ENCODE measurements at regions not wholly inside any gene's neighbourhood (a gene's known extent, or its start where the extent isn't known, plus 50 kb on each side); places are given as distances from the start of the nearest gene placed in this dataset.

GRCh38 chr21:35969281-35969680, 91.0 kb downstream of the SETD4 start:
- H3K4me3 ChIP-seq = no peak overlapping the region
- H3K27me3 ChIP-seq (replicated peaks in 1 of 7) = peaks cover 0 to 10% (median 0%) of the 10 kb centered on the region in 7 donors
- intact Hi-C loops (cut with DNase I; ENCODE audit: low total_unique reads) = no loop called here
- no peak for DNase-seq
- H3K36me3 ChIP-seq = no peaks in the 10 kb centered on the region
- WGBS, 5 donors = 47 to 95% (median 91%) methylated on average over 6 of the region's 6 CpGs
- no peak overlapping the region for H3K27ac ChIP-seq
- H3K9me3 ChIP-seq = no peaks in the 10 kb centered on the region
- no peaks in the 10 kb centered on the region for H3K4me1 ChIP-seq
- TF ChIP-seq POLR2A (IDR thresholded peaks at IDR 0.05) = no peak
- TF ChIP-seq POLR2AphosphoS5 (IDR thresholded peaks at IDR 0.05) = no peak
- no peak for TF ChIP-seq CTCF (IDR thresholded peaks at IDR 0.05 in 8 of 11, conservative IDR thresholded peaks at IDR 0.05 in 3 of 11)

- Histone ChIP-seq H3K27ac (no peak overlapping the region), H3K36me3 (no peaks in the 10 kb centered on the region), H3K4me3 (no peak overlapping the region), H3K9me3 (no peaks in the 10 kb centered on the region), H3K4me1 (no peaks in the 10 kb centered on the region), H3K27me3 (replicated peaks in 1 of 7) (peaks cover 0 to 6% (median 0%) of the 10 kb centered on the region in 7 donors)
- no peak for DNase-seq
- WGBS, 5 donors = 85 to 93% (median 90%) methylated on average over 3 of the region's 3 CpGs
- intact Hi-C loops (cut with DNase I; ENCODE audit: low total_unique reads) = no loop called here
- TF ChIP-seq CTCF (IDR thresholded peaks at IDR 0.05 in 8 of 11, conservative IDR thresholded peaks at IDR 0.05 in 3 of 11) (no peak), POLR2A (IDR thresholded peaks at IDR 0.05) (no peak), POLR2AphosphoS5 (IDR thresholded peaks at IDR 0.05) (no peak)
These were observed 91.8 kb downstream of the SETD4 start for GRCh38 chr21:35968564-35968963.

GRCh38 chr21:35965699-35966098, 94.6 kb downstream of the SETD4 start:
- TF ChIP-seq POLR2A (IDR thresholded peaks at IDR 0.05) (no peak), CTCF (IDR thresholded peaks at IDR 0.05 in 8 of 11, conservative IDR thresholded peaks at IDR 0.05 in 3 of 11) (no peak), POLR2AphosphoS5 (IDR thresholded peaks at IDR 0.05) (no peak)
- WGBS, 5 donors = 76 to 88% (median 83%) methylated on average over 4 of the region's 4 CpGs

GRCh38 chr21:35963920-35964451, 96.3 kb downstream of the SETD4 start:
- Histone ChIP-seq H3K4me3 (no peak overlapping the region), H3K36me3 (no peaks in the 10 kb centered on the region), H3K9me3 (no peaks in the 10 kb centered on the region), H3K27ac (no peak overlapping the region), H3K27me3 (replicated peaks in 1 of 7) (peaks cover 0 to 16% (median 0%) of the 10 kb centered on the region in 7 donors), H3K4me1 (no peaks in the 10 kb centered on the region)
- intact Hi-C loops (cut with DNase I; ENCODE audit: low total_unique reads) = no loop called here
- no peak for DNase-seq
- TF ChIP-seq POLR2A (IDR thresholded peaks at IDR 0.05) (no peak), CTCF (IDR thresholded peaks at IDR 0.05 in 8 of 11, conservative IDR thresholded peaks at IDR 0.05 in 3 of 11) (no peak), POLR2AphosphoS5 (IDR thresholded peaks at IDR 0.05) (no peak)
- WGBS, 5 donors = 69 to 86% (median 83%) methylated on average over 9 of the region's 9 CpGs

More at GRCh38 chr21:35965699-35966098, 94.6 kb downstream of the SETD4 start:
- Histone ChIP-seq H3K4me3 (no peak overlapping the region), H3K9me3 (no peaks in the 10 kb centered on the region), H3K27me3 (replicated peaks in 1 of 7) (peaks cover 0 to 6% (median 0%) of the 10 kb centered on the region in 7 donors), H3K36me3 (no peaks in the 10 kb centered on the region), H3K4me1 (no peaks in the 10 kb centered on the region), H3K27ac (no peak overlapping the region)
- intact Hi-C loops (cut with DNase I; ENCODE audit: low total_unique reads) = no loop called here
- no peak for DNase-seq

Data from spleen (tissue), 11 donors.